ENCODE measurements at regions not wholly inside any gene's neighbourhood (a gene's known extent, or its start where the extent isn't known, plus 50 kb on each side); places are given as distances from the start of the nearest gene placed in this dataset.

DNA sequence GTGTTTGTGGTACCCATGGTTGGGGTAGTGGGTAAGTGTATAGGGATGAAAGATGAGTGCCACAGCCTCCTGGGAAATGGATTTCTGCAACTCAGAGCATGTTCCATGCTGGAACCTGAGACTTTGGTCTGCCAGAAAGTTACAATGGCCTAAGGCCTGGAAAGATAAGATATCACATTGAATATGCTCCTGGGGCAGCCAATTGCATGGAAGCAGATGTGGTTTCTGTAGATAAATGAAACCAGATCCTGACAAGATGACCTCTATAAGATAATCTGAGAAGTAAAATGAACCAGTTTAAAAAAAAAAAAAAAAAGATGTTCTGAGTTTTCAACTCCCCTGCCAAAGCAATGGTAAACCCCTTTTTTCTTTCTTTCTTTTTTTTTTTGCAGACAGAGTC, 91.4 kb upstream of the NCK2 start:
- no peaks in the 10 kb centered on the region for H3K27me3 ChIP-seq (ENCODE audit: control insufficient read depth in 5 of 5, insufficient read depth in 4 of 5, low read length in 5 of 5)
- H3K4me1 ChIP-seq (ENCODE audit: control insufficient read depth in 5 of 5, insufficient read depth in 5 of 5, low read length in 5 of 5) = no peaks in the 10 kb centered on the region
- H3K27ac ChIP-seq (ENCODE audit: low read depth, low read length) = no peak overlapping the region
- H3K36me3 ChIP-seq (ENCODE audit: control insufficient read depth in 5 of 5, insufficient read depth in 5 of 5, low read length in 5 of 5) = no peaks in the 10 kb centered on the region
- no peak overlapping the region for H3K9ac ChIP-seq (ENCODE audit: low read length in 5 of 5)
- peaks cover 0 to 5% (median 0%) of the 10 kb centered on the region in 5 donors for H3K9me3 ChIP-seq (ENCODE audit: control insufficient read depth in 5 of 5, low read length in 5 of 5)
- H3K4me3 ChIP-seq (ENCODE audit: low read depth in 1 of 5, low read length in 5 of 5) = no peak overlapping the region

DNA sequence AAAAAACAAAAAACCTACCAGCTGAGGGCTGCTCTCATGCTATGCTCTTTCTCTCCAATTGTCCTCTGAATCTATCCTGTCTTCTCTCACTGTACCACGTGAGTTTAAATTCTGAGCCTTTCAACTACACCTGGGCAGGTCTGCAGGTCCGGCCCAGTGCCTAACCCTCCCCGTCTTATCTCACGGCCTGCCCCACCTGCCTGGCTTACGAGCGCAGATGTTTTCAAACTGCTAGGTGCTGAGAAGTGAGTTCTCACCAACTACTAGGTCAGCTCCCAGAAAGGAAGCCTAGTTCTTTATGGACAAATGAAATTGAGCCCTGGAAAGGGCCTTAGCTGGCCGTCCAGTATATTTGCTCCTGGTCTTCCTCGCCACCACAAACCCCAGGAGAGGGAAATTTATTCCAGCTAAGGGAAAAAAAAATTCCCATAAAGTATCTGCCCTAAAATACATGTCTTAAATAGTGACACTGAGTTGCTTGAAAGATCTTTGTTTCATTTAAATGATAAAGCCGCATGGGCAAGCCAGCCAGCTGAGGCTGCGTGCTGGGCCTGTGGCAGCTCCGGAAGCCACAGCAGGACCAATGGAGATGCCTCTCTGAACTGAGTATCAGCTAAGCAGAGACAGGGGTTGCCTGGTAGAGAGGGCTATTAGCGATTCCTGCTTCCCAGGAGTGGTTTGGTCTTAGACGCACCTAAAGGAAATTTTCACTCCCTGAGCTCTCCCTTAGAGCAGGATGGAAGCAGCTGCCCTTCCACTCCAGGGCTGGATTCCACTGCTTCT, 92.5 kb upstream of the NCK2 start:
- Histone ChIP-seq H3K27ac (ENCODE audit: low read depth, low read length) (no peak overlapping the region), H3K9ac (ENCODE audit: low read length in 5 of 5) (no peak overlapping the region), H3K4me3 (ENCODE audit: low read depth in 1 of 5, low read length in 5 of 5) (no peak overlapping the region), H3K4me1 (ENCODE audit: control insufficient read depth in 5 of 5, insufficient read depth in 5 of 5, low read length in 5 of 5) (no peaks in the 10 kb centered on the region), H3K36me3 (ENCODE audit: control insufficient read depth in 5 of 5, insufficient read depth in 5 of 5, low read length in 5 of 5) (no peaks in the 10 kb centered on the region), H3K27me3 (ENCODE audit: control insufficient read depth in 5 of 5, insufficient read depth in 4 of 5, low read length in 5 of 5) (peaks cover 0 to under 1% (median 0%) of the 10 kb centered on the region in 5 donors), H3K9me3 (ENCODE audit: control insufficient read depth in 5 of 5, low read length in 5 of 5) (peaks cover 0 to 5% (median 0%) of the 10 kb centered on the region in 5 donors)

GRCh38 chr2:105649534-105649933, 95.2 kb upstream of the NCK2 start:
- H3K4me3 ChIP-seq (ENCODE audit: low read depth in 1 of 5, low read length in 5 of 5) = no peak overlapping the region
- H3K9ac ChIP-seq (ENCODE audit: low read length in 5 of 5) = no peak overlapping the region
- peaks cover 0 to 5% (median 0%) of the 10 kb centered on the region in 5 donors for H3K9me3 ChIP-seq (ENCODE audit: control insufficient read depth in 5 of 5, low read length in 5 of 5)
- H3K27ac ChIP-seq (ENCODE audit: low read depth, low read length) = no peak overlapping the region
- no peaks in the 10 kb centered on the region for H3K36me3 ChIP-seq (ENCODE audit: control insufficient read depth in 5 of 5, insufficient read depth in 5 of 5, low read length in 5 of 5)
- peaks cover 0 to 6% (median 2%) of the 10 kb centered on the region in 5 donors for H3K27me3 ChIP-seq (ENCODE audit: control insufficient read depth in 5 of 5, insufficient read depth in 4 of 5, low read length in 5 of 5)
- no peaks in the 10 kb centered on the region for H3K4me1 ChIP-seq (ENCODE audit: control insufficient read depth in 5 of 5, insufficient read depth in 5 of 5, low read length in 5 of 5)

GRCh38 chr2:105647731-105648130, 97.0 kb upstream of the NCK2 start:
- H3K36me3 ChIP-seq (ENCODE audit: control insufficient read depth in 5 of 5, insufficient read depth in 5 of 5, low read length in 5 of 5) = no peaks in the 10 kb centered on the region
- peaks cover 0 to 6% (median 2%) of the 10 kb centered on the region in 5 donors for H3K27me3 ChIP-seq (ENCODE audit: control insufficient read depth in 5 of 5, insufficient read depth in 4 of 5, low read length in 5 of 5)
- H3K9me3 ChIP-seq (ENCODE audit: control insufficient read depth in 5 of 5, low read length in 5 of 5) = peaks cover 0 to 5% (median 0%) of the 10 kb centered on the region in 5 donors
- H3K27ac ChIP-seq (ENCODE audit: low read depth, low read length) = no peak overlapping the region
- no peaks in the 10 kb centered on the region for H3K4me1 ChIP-seq (ENCODE audit: control insufficient read depth in 5 of 5, insufficient read depth in 5 of 5, low read length in 5 of 5)
- no peak overlapping the region for H3K4me3 ChIP-seq (ENCODE audit: low read depth in 1 of 5, low read length in 5 of 5)
- no peak overlapping the region for H3K9ac ChIP-seq (ENCODE audit: low read length in 5 of 5)

DNA sequence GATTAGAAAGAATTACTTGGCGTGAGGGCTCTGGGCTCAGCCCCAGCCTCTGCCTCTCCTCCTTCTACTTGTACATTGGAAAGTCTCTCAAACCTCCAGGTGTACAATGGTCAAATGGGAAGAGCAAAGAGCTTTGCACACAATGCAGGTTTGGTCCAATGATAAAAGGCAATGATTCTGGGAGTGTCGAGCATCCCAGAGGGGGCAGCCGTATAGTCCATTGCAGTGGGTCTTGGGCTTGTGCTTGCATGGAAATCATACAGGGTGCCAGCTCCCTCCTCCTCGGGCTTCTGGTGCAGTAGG, 98.0 kb upstream of the NCK2 start:
- Histone ChIP-seq H3K27me3 (ENCODE audit: control insufficient read depth in 5 of 5, insufficient read depth in 4 of 5, low read length in 5 of 5) (peaks cover 0 to 6% (median 2%) of the 10 kb centered on the region in 5 donors), H3K9ac (ENCODE audit: low read length in 5 of 5) (no peak overlapping the region), H3K27ac (ENCODE audit: low read depth, low read length) (no peak overlapping the region), H3K36me3 (ENCODE audit: control insufficient read depth in 5 of 5, insufficient read depth in 5 of 5, low read length in 5 of 5) (no peaks in the 10 kb centered on the region), H3K9me3 (ENCODE audit: control insufficient read depth in 5 of 5, low read length in 5 of 5) (peaks cover 0 to 5% (median 0%) of the 10 kb centered on the region in 5 donors), H3K4me3 (ENCODE audit: low read depth in 1 of 5, low read length in 5 of 5) (no peak overlapping the region), H3K4me1 (ENCODE audit: control insufficient read depth in 5 of 5, insufficient read depth in 5 of 5, low read length in 5 of 5) (no peaks in the 10 kb centered on the region)

DNA sequence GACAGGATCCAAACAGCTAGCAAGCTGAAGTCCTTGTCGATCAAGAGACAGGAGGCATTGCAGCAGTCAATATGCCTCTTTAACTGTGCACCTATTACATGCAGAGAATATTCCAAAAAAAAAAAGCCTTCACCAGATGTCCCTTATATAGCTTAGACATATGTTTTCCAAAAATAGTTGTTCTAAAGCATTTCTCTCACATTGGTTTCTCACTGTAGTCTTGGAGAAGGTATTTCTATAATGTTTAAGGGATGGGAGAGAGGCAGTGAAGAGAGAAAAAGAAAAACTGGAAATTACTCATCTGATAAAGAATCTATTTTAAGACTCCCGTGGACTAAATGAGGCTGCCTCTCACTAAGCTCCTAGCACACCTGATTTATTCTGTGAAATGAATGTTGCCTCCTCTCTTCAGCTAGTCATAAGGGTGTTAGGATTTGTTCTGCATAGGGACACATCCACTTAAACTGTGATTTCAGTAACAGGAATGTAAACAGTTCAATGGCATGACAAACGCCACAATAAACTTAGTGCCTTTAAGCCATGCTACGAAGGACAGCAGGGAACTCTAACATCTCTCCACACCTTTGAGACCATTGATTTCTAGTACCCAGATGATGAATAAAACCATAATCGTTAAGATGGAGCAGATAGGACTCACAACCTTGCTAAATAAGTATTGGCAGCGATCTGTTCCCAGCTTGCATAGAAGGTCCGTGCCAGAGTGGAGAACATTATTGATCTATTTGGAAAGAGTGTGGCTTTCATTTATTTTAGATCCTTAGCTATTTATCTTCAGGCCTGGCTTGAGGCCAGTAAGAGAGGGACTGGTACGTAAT, 98.6 kb upstream of the NCK2 start:
- Histone ChIP-seq H3K9ac (ENCODE audit: low read length in 5 of 5) (no peak overlapping the region), H3K27me3 (ENCODE audit: control insufficient read depth in 5 of 5, insufficient read depth in 4 of 5, low read length in 5 of 5) (peaks cover 0 to 6% (median 2%) of the 10 kb centered on the region in 5 donors), H3K9me3 (ENCODE audit: control insufficient read depth in 5 of 5, low read length in 5 of 5) (peaks cover 0 to 5% (median 0%) of the 10 kb centered on the region in 5 donors), H3K36me3 (ENCODE audit: control insufficient read depth in 5 of 5, insufficient read depth in 5 of 5, low read length in 5 of 5) (no peaks in the 10 kb centered on the region), H3K27ac (ENCODE audit: low read depth, low read length) (no peak overlapping the region), H3K4me1 (ENCODE audit: control insufficient read depth in 5 of 5, insufficient read depth in 5 of 5, low read length in 5 of 5) (no peaks in the 10 kb centered on the region), H3K4me3 (ENCODE audit: low read depth in 1 of 5, low read length in 5 of 5) (no peak overlapping the region)

- H3K36me3 ChIP-seq (ENCODE audit: control insufficient read depth in 5 of 5, insufficient read depth in 5 of 5, low read length in 5 of 5) = no peaks in the 10 kb centered on the region
- no peak overlapping the region for H3K4me3 ChIP-seq (ENCODE audit: low read depth in 1 of 5, low read length in 5 of 5)
- H3K4me1 ChIP-seq (ENCODE audit: control insufficient read depth in 5 of 5, insufficient read depth in 5 of 5, low read length in 5 of 5) = no peaks in the 10 kb centered on the region
- peaks cover 0 to 5% (median 0%) of the 10 kb centered on the region in 5 donors for H3K9me3 ChIP-seq (ENCODE audit: control insufficient read depth in 5 of 5, low read length in 5 of 5)
- H3K9ac ChIP-seq (ENCODE audit: low read length in 5 of 5) = no peak overlapping the region
- H3K27ac ChIP-seq (ENCODE audit: low read depth, low read length) = no peak overlapping the region
- peaks cover 0 to 6% (median 2%) of the 10 kb centered on the region in 5 donors for H3K27me3 ChIP-seq (ENCODE audit: control insufficient read depth in 5 of 5, insufficient read depth in 4 of 5, low read length in 5 of 5)
Measured at GRCh38 chr2:105645031-105645937, 99.4 kb upstream of the NCK2 start.

DNA sequence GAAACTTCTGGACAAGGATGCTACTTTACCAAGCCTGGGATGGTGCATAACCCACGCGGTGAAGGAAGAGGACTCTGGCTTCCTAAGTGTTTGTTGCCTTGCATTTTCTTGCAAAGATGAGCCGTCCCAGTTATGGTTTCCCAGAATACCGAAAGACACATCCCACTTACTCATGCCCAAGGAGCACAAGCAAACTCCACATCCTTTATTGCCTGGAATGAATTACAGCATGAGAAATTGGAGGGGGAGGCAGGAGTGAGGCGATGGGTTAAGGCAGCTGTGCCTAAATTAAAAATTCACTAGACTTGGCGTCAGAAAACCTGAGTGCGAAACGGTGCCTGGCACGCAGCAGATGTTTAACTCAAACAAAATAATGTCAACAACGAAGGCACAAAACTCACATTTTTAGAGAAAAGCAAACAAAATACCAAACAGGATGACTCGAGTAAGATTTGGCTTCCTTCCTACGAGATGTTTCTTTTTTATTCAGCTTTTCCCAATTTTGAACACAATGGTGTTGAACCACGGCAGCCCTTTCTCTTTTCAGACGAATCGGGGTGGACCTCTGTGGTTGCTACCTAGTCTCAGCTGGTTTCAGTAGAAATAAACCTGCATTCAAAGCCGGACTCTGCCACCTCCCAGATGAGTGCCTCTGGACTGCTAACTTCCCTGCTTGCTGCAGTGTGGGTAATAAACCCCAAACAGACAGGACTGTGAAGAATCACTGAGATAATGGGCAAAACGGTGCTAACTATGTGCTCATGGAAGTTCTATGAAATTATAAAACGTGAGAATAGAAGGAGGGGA, 100.3 kb upstream of the NCK2 start:
- Histone ChIP-seq H3K27me3 (ENCODE audit: control insufficient read depth in 5 of 5, insufficient read depth in 4 of 5, low read length in 5 of 5) (peaks cover 0 to 6% (median 2%) of the 10 kb centered on the region in 5 donors), H3K36me3 (ENCODE audit: control insufficient read depth in 5 of 5, insufficient read depth in 5 of 5, low read length in 5 of 5) (no peaks in the 10 kb centered on the region), H3K9ac (ENCODE audit: low read length in 5 of 5) (no peak overlapping the region), H3K9me3 (ENCODE audit: control insufficient read depth in 5 of 5, low read length in 5 of 5) (peaks cover 0 to 5% (median 0%) of the 10 kb centered on the region in 5 donors), H3K4me3 (ENCODE audit: low read depth in 1 of 5, low read length in 5 of 5) (no peak overlapping the region), H3K4me1 (ENCODE audit: control insufficient read depth in 5 of 5, insufficient read depth in 5 of 5, low read length in 5 of 5) (no peaks in the 10 kb centered on the region), H3K27ac (ENCODE audit: low read depth, low read length) (no peak overlapping the region)
